H1 (cell line): ENCODE measurements at regions not wholly inside any gene's neighbourhood (a gene's known extent, or its start where the extent isn't known, plus 50 kb on each side); places are given as distances from the start of the nearest gene placed in this dataset. TPM values are rescaled to one million over a fixed set of nuclear protein-coding genes. Genes with fewer than 3 reads are reported as not detected.

Experiments
- KDM5A ChIP-seq: fragments of 200-600 bp; IDR thresholded peaks from 2 replicates; pipeline ENCODE4 v1.7.1; 2012; ENCODE audit warnings: mild to moderate bottlenecking, low read length, inconsistent platforms, mixed read lengths
- small RNA-seq: library from polyadenylated mRNA; stranded (forward); fragments of <200 nt; extraction: miRNeasy Mini kit (QIAGEN cat#:217004); gene quantifications from one replicate; pipeline ENCODE3, GENCODE V24; 2013; ENCODE audit not compliant: insufficient read depth

DNA sequence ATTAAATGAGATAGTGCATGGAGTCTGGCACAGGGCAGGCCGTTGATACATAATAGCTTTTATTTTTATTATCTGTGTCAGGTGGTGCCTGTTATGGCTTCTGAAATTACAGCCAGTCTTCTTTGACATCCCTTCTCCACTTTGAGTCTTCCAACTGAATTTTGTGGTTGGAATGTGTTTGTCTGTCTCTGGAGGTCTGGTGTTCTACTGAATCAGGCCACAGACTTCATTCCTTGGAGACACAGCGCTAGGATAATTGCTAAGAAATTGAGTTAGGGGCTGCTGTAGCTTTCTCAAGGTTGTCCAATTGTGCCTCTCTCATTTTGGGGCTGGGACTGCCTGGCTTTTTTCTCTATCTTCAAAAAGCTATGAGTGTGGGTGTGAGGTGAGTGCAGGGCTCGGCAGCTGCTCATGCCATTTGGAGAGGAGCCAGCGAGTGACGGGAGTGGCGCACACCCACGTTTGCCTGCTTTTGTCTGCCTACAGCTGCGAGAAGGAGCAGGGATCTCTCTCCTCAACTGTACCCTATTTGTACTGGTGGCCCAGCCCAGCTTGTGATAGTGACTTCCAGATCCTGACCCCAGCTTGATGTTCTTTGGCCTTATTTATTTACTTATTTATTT, 49.8 kb upstream of the SYN2 start (continued):
- TF ChIP-seq KDM5A, result no peak

Small RNA genes in the stretch of these regions (small RNA-seq; reads per million reads assigned to genes)
- not detected for gene RN7SL147P
